WTC11 (cell line): ENCODE measurements at regions not wholly inside any gene's neighbourhood (a gene's known extent, or its start where the extent isn't known, plus 50 kb on each side); places are given as distances from the start of the nearest gene placed in this dataset.

ENCODE experiments used
- ATAC-seq: fragments of 200-7000 bp; cut with Tn5 transposase; 2 replicates; pipeline ENCODE4 v1.10.0; 2021; ENCODE audit warnings: mild to moderate bottlenecking, moderate library complexity
- CTCF ChIA-PET: fragments of 300-600 bp; sonication (Branson Sonifier 250); formaldehyde crosslinking; loops from one replicate; lab custom pipeline; 2021; ENCODE audit warnings: antibody characterized with exemption; lab: Charles Lee
- POLR2A ChIA-PET: fragments of 350-600 bp; sonication (Branson Sonifier 250); formaldehyde crosslinking; loops from one replicate; lab custom pipeline; 2021; ENCODE audit warnings: antibody characterized with exemption; lab: Charles Lee
- DNase-seq: peaks from one replicate; pipeline ENCODE4 v3.0.0; 2021; ENCODE audit warnings: low spot score
- H3K27ac Mint-ChIP-seq: 2 replicates; pipeline ENCODE4 v1.8.0; 2021; ENCODE audit warnings: mixed read lengths
- H3K27me3 Mint-ChIP-seq: 2 replicates; pipeline ENCODE4 v1.8.0; 2021; ENCODE audit warnings: low read depth, mild to moderate bottlenecking, moderate library complexity, mixed read lengths
- H3K36me3 Mint-ChIP-seq: 2 replicates; pipeline ENCODE4 v1.8.0; 2021; ENCODE audit warnings: mixed read lengths
- H3K4me1 Mint-ChIP-seq: 2 replicates; pipeline ENCODE4 v1.8.0; 2022; ENCODE audit warnings: mixed read lengths
- H3K4me3 Mint-ChIP-seq: 2 replicates; pipeline ENCODE4 v1.8.0; 2021; ENCODE audit warnings: mild to moderate bottlenecking, moderate library complexity, mixed read lengths
- H3K9me3 Mint-ChIP-seq: 2 replicates; pipeline ENCODE4 v1.8.0; 2021; ENCODE audit warnings: mixed read lengths
- AFF4 ChIP-seq: sonication (generic); formaldehyde crosslinking; IDR thresholded peaks from 2 replicates; pipeline ENCODE4 v1.8.1; 2023; ENCODE audit warnings: mild to moderate bottlenecking, missing genetic modification reagents, borderline replicate concordance
- ATF1 ChIP-seq: sonication (generic); formaldehyde crosslinking; IDR thresholded peaks from 2 replicates; pipeline ENCODE4 v1.8.1; 2023; ENCODE audit warnings: mild to moderate bottlenecking, moderate library complexity, missing genetic modification reagents
- ATF6 ChIP-seq: sonication (generic); formaldehyde crosslinking; IDR thresholded peaks from 2 replicates; pipeline ENCODE4 v1.8.1; 2023; ENCODE audit warnings: mild to moderate bottlenecking, missing genetic modification reagents
- E2F5 ChIP-seq: sonication (generic); formaldehyde crosslinking; IDR thresholded peaks from 2 replicates; pipeline ENCODE4 v1.8.1; 2022; ENCODE audit warnings: mild to moderate bottlenecking, moderate library complexity, missing genetic modification reagents
- FOXJ3 ChIP-seq: sonication (generic); formaldehyde crosslinking; IDR thresholded peaks from 2 replicates; pipeline ENCODE4 v1.9.0; 2021; ENCODE audit warnings: missing genetic modification reagents, mild to moderate bottlenecking, borderline replicate concordance
- FOXK1 ChIP-seq: sonication (generic); formaldehyde crosslinking; IDR thresholded peaks from 2 replicates; pipeline ENCODE4 v1.8.0; 2022; ENCODE audit warnings: mild to moderate bottlenecking, moderate library complexity, missing genetic modification reagents
- GTF2I ChIP-seq: fragments of 250-450 bp; sonication (Bioruptor Pico); conservative IDR thresholded peaks from 2 replicates; pipeline ENCODE4 v1.4.0; 2021; ENCODE audit warnings: mild to moderate bottlenecking
- KAT7 ChIP-seq: sonication (generic); formaldehyde crosslinking; IDR thresholded peaks from 2 replicates; pipeline ENCODE4 v1.8.1; 2023; ENCODE audit warnings: missing genetic modification reagents, mild to moderate bottlenecking, borderline replicate concordance
- OVOL2 ChIP-seq: fragments of 250-450 bp; sonication (Bioruptor Pico); IDR thresholded peaks from 2 replicates; pipeline ENCODE4 v1.9.0; 2021; ENCODE audit warnings: mild to moderate bottlenecking, borderline replicate concordance
- RELA ChIP-seq: sonication (generic); formaldehyde crosslinking; IDR thresholded peaks from 2 replicates; pipeline ENCODE4 v1.8.1; 2022; ENCODE audit warnings: missing genetic modification reagents, mild to moderate bottlenecking, borderline replicate concordance
- SMAD4 ChIP-seq: sonication (generic); formaldehyde crosslinking; IDR thresholded peaks from 2 replicates; pipeline ENCODE4 v1.8.0; 2022; ENCODE audit warnings: mild to moderate bottlenecking, missing genetic modification reagents
- TCF7 ChIP-seq: sonication (generic); formaldehyde crosslinking; IDR thresholded peaks from 2 replicates; pipeline ENCODE4 v1.8.0; 2022; ENCODE audit warnings: mild to moderate bottlenecking, low read depth, missing genetic modification reagents, moderate library complexity
- ZNF121 ChIP-seq: sonication (generic); formaldehyde crosslinking; IDR thresholded peaks from 2 replicates; pipeline ENCODE4 v1.8.0; 2023; ENCODE audit warnings: missing genetic modification reagents
- ZNF232 ChIP-seq: sonication (generic); formaldehyde crosslinking; IDR thresholded peaks from 2 replicates; pipeline ENCODE4 v1.8.0; 2022; ENCODE audit warnings: mild to moderate bottlenecking, missing genetic modification reagents
- ZNF263 ChIP-seq: sonication (generic); formaldehyde crosslinking; IDR thresholded peaks from 2 replicates; pipeline ENCODE4 v1.8.1; 2022; ENCODE audit warnings: low read depth, mild to moderate bottlenecking, moderate library complexity, missing genetic modification reagents
- ZNF317 ChIP-seq: sonication (generic); formaldehyde crosslinking; IDR thresholded peaks from 2 replicates; pipeline ENCODE4 v1.8.1; 2023; ENCODE audit warnings: low read depth, mild to moderate bottlenecking, moderate library complexity, missing genetic modification reagents, borderline replicate concordance
- ZNF416 ChIP-seq: fragments of 250-450 bp; sonication (Bioruptor Pico); IDR thresholded peaks from 2 replicates; pipeline ENCODE4 v1.9.0; 2021; ENCODE audit warnings: mild to moderate bottlenecking, inconsistent platforms
- ZSCAN18 ChIP-seq: fragments of 250-450 bp; sonication (Bioruptor Pico); IDR thresholded peaks from 2 replicates; pipeline ENCODE4 v2.1.2; 2022; ENCODE audit warnings: mild to moderate bottlenecking, moderate library complexity
- TF ChIP-seq, protein P1 (sequence below): fragments of 250-450 bp; sonication (Bioruptor Pico); IDR thresholded peaks from 2 replicates; pipeline ENCODE4 v1.9.0; 2021; ENCODE audit warnings: mild to moderate bottlenecking, borderline replicate concordance
- TF ChIP-seq, protein P2 (sequence below): sonication (generic); formaldehyde crosslinking; IDR thresholded peaks from 2 replicates; pipeline ENCODE4 v1.8.0; 2022; ENCODE audit warnings: mild to moderate bottlenecking, missing genetic modification reagents

DNA sequence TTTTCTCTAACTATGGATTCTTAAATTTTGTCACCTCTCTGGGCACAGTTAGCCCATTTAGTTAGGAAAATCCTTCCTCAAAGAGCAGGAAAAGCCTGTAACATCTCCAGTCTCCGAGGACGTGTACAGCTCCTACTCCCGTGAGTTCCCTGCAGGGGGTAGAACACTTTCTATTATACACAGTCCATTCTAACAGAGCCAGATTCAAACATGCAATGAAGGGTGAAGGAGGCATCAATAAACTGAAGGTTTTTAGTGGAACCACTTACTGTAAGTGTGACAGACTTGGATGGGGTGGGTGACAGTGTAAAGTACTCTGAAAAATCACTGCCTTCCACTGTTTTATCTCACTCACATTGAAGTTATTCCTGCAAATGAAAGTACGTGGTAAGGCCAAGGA is 204.7 kb upstream of the DACH1 start:
- H3K36me3 Mint-ChIP-seq = peaks cover 9% of the 10 kb centered on the region; the same call in 1 of the 2 replicates
- DNase-seq (no peak), ATAC-seq (no peak)
- H3K4me1 Mint-ChIP-seq = peaks cover 19% of the 10 kb centered on the region
- POLR2A ChIA-PET = no interaction called here
- H3K9me3 Mint-ChIP-seq = peaks cover 13% of the 10 kb centered on the region
- CTCF ChIA-PET = no interaction called here
- no peak overlapping the region for H3K27ac Mint-ChIP-seq
- no peaks in the 10 kb centered on the region for H3K27me3 Mint-ChIP-seq
- no peak overlapping the region for H3K4me3 Mint-ChIP-seq
- TF ChIP-seq KAT7 (no peak), GTF2I (CRISPR knock-in tag) (no peak), TCF7 (CRISPR knock-in tag) (no peak), RELA (CRISPR knock-in tag) (no peak), SMAD4 (CRISPR knock-in tag) (no peak), ATF1 (no peak), ZNF263 (CRISPR knock-in tag) (no peak), AFF4 (CRISPR knock-in tag) (no peak), ZNF232 (CRISPR knock-in tag) (no peak), ZNF121 (CRISPR knock-in tag) (no peak)
- TF ChIP-seq, protein P1, sequence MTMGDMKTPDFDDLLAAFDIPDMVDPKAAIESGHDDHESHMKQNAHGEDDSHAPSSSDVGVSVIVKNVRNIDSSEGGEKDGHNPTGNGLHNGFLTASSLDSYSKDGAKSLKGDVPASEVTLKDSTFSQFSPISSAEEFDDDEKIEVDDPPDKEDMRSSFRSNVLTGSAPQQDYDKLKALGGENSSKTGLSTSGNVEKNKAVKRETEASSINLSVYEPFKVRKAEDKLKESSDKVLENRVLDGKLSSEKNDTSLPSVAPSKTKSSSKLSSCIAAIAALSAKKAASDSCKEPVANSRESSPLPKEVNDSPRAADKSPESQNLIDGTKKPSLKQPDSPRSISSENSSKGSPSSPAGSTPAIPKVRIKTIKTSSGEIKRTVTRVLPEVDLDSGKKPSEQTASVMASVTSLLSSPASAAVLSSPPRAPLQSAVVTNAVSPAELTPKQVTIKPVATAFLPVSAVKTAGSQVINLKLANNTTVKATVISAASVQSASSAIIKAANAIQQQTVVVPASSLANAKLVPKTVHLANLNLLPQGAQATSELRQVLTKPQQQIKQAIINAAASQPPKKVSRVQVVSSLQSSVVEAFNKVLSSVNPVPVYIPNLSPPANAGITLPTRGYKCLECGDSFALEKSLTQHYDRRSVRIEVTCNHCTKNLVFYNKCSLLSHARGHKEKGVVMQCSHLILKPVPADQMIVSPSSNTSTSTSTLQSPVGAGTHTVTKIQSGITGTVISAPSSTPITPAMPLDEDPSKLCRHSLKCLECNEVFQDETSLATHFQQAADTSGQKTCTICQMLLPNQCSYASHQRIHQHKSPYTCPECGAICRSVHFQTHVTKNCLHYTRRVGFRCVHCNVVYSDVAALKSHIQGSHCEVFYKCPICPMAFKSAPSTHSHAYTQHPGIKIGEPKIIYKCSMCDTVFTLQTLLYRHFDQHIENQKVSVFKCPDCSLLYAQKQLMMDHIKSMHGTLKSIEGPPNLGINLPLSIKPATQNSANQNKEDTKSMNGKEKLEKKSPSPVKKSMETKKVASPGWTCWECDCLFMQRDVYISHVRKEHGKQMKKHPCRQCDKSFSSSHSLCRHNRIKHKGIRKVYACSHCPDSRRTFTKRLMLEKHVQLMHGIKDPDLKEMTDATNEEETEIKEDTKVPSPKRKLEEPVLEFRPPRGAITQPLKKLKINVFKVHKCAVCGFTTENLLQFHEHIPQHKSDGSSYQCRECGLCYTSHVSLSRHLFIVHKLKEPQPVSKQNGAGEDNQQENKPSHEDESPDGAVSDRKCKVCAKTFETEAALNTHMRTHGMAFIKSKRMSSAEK = no peak

DNA sequence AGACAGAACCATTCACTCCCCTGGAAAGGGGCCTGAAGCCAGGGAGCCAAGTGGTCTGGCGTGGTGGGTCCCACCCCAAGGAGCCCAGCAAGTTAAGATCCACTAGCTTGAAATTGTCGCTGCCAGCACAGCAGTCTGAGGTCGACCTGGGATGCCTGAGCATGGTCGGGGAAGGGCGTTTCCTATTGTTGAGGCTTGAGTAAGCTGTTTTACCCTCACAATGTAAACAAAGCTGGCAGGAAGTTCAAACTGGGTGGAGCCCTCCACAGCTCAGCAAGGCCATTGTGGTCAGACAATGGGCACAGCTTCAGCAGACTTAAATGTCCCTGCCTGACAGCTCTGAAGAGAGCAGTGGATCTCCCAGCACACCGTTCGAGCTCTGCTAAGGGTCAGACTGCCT is 195.6 kb upstream of the DACH1 start:
- Mint-ChIP-seq H3K27me3 (peaks cover 33% of the 10 kb centered on the region), H3K27ac (no peak overlapping the region), H3K4me3 (no peak overlapping the region), H3K4me1 (peaks cover 29% of the 10 kb centered on the region), H3K36me3 (peaks cover 15% of the 10 kb centered on the region), H3K9me3 (peaks cover 43% of the 10 kb centered on the region)
- DNase-seq = peak; percentile 46
- CTCF ChIA-PET = no interaction called here
- POLR2A ChIA-PET = no interaction called here
- peak; percentile 99 for ATAC-seq
- TF ChIP-seq, protein P2, sequence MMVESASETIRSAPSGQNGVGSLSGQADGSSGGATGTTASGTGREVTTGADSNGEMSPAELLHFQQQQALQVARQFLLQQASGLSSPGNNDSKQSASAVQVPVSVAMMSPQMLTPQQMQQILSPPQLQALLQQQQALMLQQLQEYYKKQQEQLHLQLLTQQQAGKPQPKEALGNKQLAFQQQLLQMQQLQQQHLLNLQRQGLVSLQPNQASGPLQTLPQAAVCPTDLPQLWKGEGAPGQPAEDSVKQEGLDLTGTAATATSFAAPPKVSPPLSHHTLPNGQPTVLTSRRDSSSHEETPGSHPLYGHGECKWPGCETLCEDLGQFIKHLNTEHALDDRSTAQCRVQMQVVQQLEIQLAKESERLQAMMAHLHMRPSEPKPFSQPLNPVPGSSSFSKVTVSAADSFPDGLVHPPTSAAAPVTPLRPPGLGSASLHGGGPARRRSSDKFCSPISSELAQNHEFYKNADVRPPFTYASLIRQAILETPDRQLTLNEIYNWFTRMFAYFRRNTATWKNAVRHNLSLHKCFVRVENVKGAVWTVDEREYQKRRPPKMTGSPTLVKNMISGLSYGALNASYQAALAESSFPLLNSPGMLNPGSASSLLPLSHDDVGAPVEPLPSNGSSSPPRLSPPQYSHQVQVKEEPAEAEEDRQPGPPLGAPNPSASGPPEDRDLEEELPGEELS (CRISPR knock-in tag) = peak; percentile 73; the same call in 1 of the 2 replicates
- TF ChIP-seq FOXK1 (CRISPR knock-in tag) = peak; percentile 94
- TF ChIP-seq FOXJ3 (CRISPR knock-in tag) = no peak
- TF ChIP-seq ZSCAN18 = no peak
- TF ChIP-seq OVOL2 (CRISPR knock-in tag) = no peak
- no peak for TF ChIP-seq ZNF317
- TF ChIP-seq ATF6 (CRISPR knock-in tag) = no peak
- TF ChIP-seq ZNF416 (CRISPR knock-in tag) = no peak
- TF ChIP-seq E2F5 (CRISPR knock-in tag) = no peak
